Stomach (tissue), 8 donors: ENCODE measurements at regions not wholly inside any gene's neighbourhood (a gene's known extent, or its start where the extent isn't known, plus 50 kb on each side); places are given as distances from the start of the nearest gene placed in this dataset.
A peak's percentile ranks its signal among the peaks of the same experiment; 100 is the strongest.

Experiments used
- DNase-seq, 2 donors: peaks; one replicate each; pipeline versions ENCODE4 v3.0.0 to v3.0.0-alpha.2; 2013 to 2019
- H3K27ac ChIP-seq, 5 donors: fragments of 200-600 bp in 4 of 5; sonication (generic) in 4 of 5; one replicate each; pipeline ENCODE4 v1.5.1; 2013 to 2019; ENCODE audit warnings: mild to moderate bottlenecking in 1 of 5, moderate library complexity in 1 of 5
- H3K27me3 ChIP-seq, 3 donors: fragments of 200-600 bp; sonication (generic); one replicate each; pipeline ENCODE4 v1.5.1; 2017 to 2019; ENCODE audit warnings: mixed run types in 1 of 3
- H3K36me3 ChIP-seq, 4 donors: fragments of 200-600 bp; sonication (generic); 1 replicate in 3 of 4; 2 replicates in 1 of 4; pipeline ENCODE4 v1.5.1; 2016 to 2019
- H3K4me1 ChIP-seq, 4 donors: fragments of 200-600 bp; sonication (generic); one replicate each; pipeline ENCODE4 v1.5.1; 2016 to 2019
- H3K4me3 ChIP-seq, 4 donors: fragments of 200-600 bp; sonication (generic) in 3 of 4; one replicate each; pipeline ENCODE4 v1.5.1; 2016 to 2019; ENCODE audit warnings: mild to moderate bottlenecking in 1 of 4
- H3K9me3 ChIP-seq, 4 donors: fragments of 200-600 bp; sonication (generic); one replicate each; pipeline ENCODE4 v1.5.1; 2016 to 2019
- CTCF ChIP-seq, 7 experiments: fragments of 450-650 bp in 4 of 7; fragments of 200-600 bp in 3 of 7; sonication (generic) in 3 of 7; IDR thresholded peaks; one replicate each; pipeline ENCODE4 v1.5.1; 2016 to 2019; ENCODE audit warnings: antibody characterized with exemption in 7 of 7, control low read depth in 2 of 7, mild to moderate bottlenecking in 1 of 7
- EP300 ChIP-seq: sonication (generic); formaldehyde crosslinking; IDR thresholded peaks from one replicate; pipeline ENCODE4 v1.6.1; 2017; ENCODE audit warnings: antibody characterized with exemption
- POLR2A ChIP-seq, 4 donors: fragments of 450-650 bp; IDR thresholded peaks; one replicate each; pipeline ENCODE4 v1.6.1; 2016; ENCODE audit warnings: antibody characterized with exemption in 4 of 4, control low read depth in 2 of 4, mild to moderate bottlenecking in 1 of 4, moderate library complexity in 1 of 4
- POLR2AphosphoS5 ChIP-seq, 3 donors: sonication (generic); formaldehyde crosslinking; IDR thresholded peaks; one replicate each; pipeline ENCODE4 v1.6.1; 2016; ENCODE audit warnings: antibody characterized with exemption in 3 of 3
- WGBS, 5 donors: extraction: QIAGEN DNeasy Blood & Tissue Kit in 3 of 5; methylation state at CpG; one replicate each; pipeline versions ENCODE4 v1.1.5 to v1.1.7; 2013 to 2018; 5-methylcytosine and 5-hydroxymethylcytosine counted together
- intact Hi-C: fragments of 100-400 bp; cut with DNase I; formaldehyde crosslinking; loops from one replicate; pipeline ENCODE4 v1.15.1; 2023; ENCODE audit warnings: low total_unique reads
- donor health status: healthy with polysubstance abuse.
- donor health status: Bipolar disorder and iron deficiency.
- donor health status: healthy.

DNA sequence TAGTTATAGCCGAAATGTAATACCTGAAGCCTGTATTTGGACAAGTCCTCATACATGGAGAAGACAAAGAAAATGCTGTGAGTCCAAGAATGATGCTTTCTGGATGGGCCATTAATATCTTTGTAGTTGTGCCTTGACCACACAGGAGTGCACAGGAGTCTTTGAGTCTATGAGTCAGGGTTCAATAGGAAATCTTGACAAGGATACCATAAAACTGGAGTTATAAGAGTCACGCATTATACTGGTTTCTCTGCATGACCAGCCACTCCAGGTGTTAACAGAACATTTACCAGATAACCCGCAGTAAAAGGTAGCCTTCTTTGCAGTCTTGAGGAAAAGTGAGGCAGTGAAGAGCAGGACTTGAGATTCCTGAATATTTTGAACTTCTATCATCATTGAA, 464.6 kb upstream of the PKN2 start:
- H3K4me3 ChIP-seq: no peak overlapping the region
- H3K27me3 ChIP-seq: no peaks in the 10 kb centered on the region
- no peak for DNase-seq
- H3K36me3 ChIP-seq: no peaks in the 10 kb centered on the region
- no peaks in the 10 kb centered on the region for H3K4me1 ChIP-seq
- H3K27ac ChIP-seq: no peak overlapping the region
- 87 to 95% (median 91%) methylated on average over 3 of the region's 3 CpGs for WGBS, 5 donors
- no peaks in the 10 kb centered on the region for H3K9me3 ChIP-seq
- intact Hi-C loops: no loop called here
- TF ChIP-seq POLR2A (IDR thresholded peaks at IDR 0.05) (no peak), POLR2AphosphoS5 (IDR thresholded peaks at IDR 0.05) (no peak), EP300 (no peak), CTCF (IDR thresholded peaks at IDR 0.05) (no peak)

- H3K9me3 ChIP-seq: no peaks in the 10 kb centered on the region
- no peak for DNase-seq
- no peak overlapping the region for H3K4me3 ChIP-seq
- no peaks in the 10 kb centered on the region for H3K4me1 ChIP-seq
- H3K36me3 ChIP-seq: no peaks in the 10 kb centered on the region
- intact Hi-C loops: no loop called here
- H3K27ac ChIP-seq: no peak overlapping the region
- no peaks in the 10 kb centered on the region for H3K27me3 ChIP-seq
- WGBS, 5 donors: 67 to 89% (median 77%) methylated on average over 2 of the region's 2 CpGs
- no peak for TF ChIP-seq POLR2AphosphoS5 (IDR thresholded peaks at IDR 0.05)
- no peak for TF ChIP-seq POLR2A (IDR thresholded peaks at IDR 0.05)
- TF ChIP-seq EP300: no peak
- no peak for TF ChIP-seq CTCF (IDR thresholded peaks at IDR 0.05)
Observed at GRCh38 chr1:88221411-88221810, 462.7 kb upstream of the PKN2 start.

DNA sequence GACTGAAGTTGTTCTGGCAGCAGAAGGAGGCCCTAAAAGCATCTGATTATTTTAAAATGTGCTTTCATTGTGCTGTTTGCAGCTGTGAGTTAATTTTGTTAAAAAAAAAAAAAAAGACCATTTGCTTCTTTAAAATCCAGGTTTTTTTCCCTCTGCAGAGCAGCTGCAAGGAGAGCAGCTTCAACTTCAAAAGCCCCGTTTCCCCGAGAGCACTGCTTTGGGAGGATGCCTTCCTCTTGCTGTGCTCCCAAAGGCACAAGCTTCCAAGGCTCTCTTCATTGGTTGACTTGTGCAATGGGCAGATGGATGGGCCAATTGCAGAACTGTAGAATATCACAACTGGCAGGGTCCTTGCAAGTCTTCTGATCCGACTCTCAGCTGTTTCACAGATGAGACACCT, 459.2 kb upstream of the PKN2 start:
- WGBS, 5 donors: 83 to 89% (median 84%) methylated on average over 3 of the region's 3 CpGs
- Histone ChIP-seq H3K9me3 (no peaks in the 10 kb centered on the region), H3K4me3 (no peak overlapping the region), H3K27me3 (no peaks in the 10 kb centered on the region), H3K27ac (no peak overlapping the region), H3K4me1 (no peaks in the 10 kb centered on the region), H3K36me3 (no peaks in the 10 kb centered on the region)
- DNase-seq: no peak
- TF ChIP-seq CTCF (IDR thresholded peaks at IDR 0.05): no peak
- TF ChIP-seq POLR2A (IDR thresholded peaks at IDR 0.05): no peak
- no peak for TF ChIP-seq POLR2AphosphoS5 (IDR thresholded peaks at IDR 0.05)
- TF ChIP-seq EP300: no peak
- intact Hi-C loops: no loop called here

DNA sequence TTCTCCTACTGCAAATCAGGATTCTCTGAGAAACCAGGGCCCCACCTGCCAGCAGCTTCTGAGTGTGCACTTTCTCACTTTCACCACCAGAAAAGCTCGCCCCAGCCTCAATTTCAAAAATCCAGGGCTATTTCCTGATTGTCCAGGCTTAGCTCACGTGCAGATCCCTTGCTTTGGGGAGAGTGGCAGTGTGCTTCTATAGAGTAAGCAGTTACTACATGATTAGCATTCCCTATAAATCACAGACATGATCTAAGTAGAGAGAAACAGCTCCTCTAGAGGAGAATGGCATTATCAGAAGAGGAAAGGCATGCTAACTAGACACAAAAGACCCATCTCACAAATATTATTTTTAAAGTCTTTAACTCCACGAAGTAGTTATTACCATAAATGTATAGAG, 456.0 kb upstream of the PKN2 start:
- H3K4me3 ChIP-seq: no peak overlapping the region
- peak in 1 of 2 donors; percentile 21 for DNase-seq
- H3K4me1 ChIP-seq: no peaks in the 10 kb centered on the region
- TF ChIP-seq CTCF (IDR thresholded peaks at IDR 0.05): no peak
- no peak for TF ChIP-seq POLR2A (IDR thresholded peaks at IDR 0.05)
- no peak for TF ChIP-seq EP300
- no peak for TF ChIP-seq POLR2AphosphoS5 (IDR thresholded peaks at IDR 0.05)
- 40 to 54% (median 50%) methylated on average over 3 of the region's 3 CpGs for WGBS, 5 donors
- H3K27me3 ChIP-seq: no peaks in the 10 kb centered on the region
- intact Hi-C loops: no loop called here
- H3K9me3 ChIP-seq: no peaks in the 10 kb centered on the region
- H3K36me3 ChIP-seq: no peaks in the 10 kb centered on the region
- no peak overlapping the region for H3K27ac ChIP-seq
